ENCODE measurements at regions not wholly inside any gene's neighbourhood (a gene's known extent, or its start where the extent isn't known, plus 50 kb on each side); places are given as distances from the start of the nearest gene placed in this dataset.

GRCh38 chr16:25443994-25444393 is 186.3 kb upstream of the ZKSCAN2 start (continued):
- TF ChIP-seq PRDM15 (CRISPR knock-in tag; IDR thresholded peaks at IDR 0.05) = no peak
- TF ChIP-seq ZNF232 (CRISPR knock-in tag; IDR thresholded peaks at IDR 0.05) = no peak
- no peak for TF ChIP-seq TCF7 (CRISPR knock-in tag; IDR thresholded peaks at IDR 0.05; ENCODE audit: low read depth)
- no peak for TF ChIP-seq ZNF138 (CRISPR knock-in tag; conservative IDR thresholded peaks at IDR 0.05)
- no peak for TF ChIP-seq NR3C1 (CRISPR knock-in tag; conservative IDR thresholded peaks at IDR 0.05; ENCODE audit: low read depth)
- TF ChIP-seq ESRRA (CRISPR knock-in tag; IDR thresholded peaks at IDR 0.05; ENCODE audit: borderline replicate concordance) = no peak
- no peak for TF ChIP-seq ETV6 (CRISPR knock-in tag; IDR thresholded peaks at IDR 0.05)
- TF ChIP-seq ZNF532 (CRISPR knock-in tag; IDR thresholded peaks at IDR 0.05; ENCODE audit: borderline replicate concordance) = no peak
- TF ChIP-seq ZBTB21 (CRISPR knock-in tag; IDR thresholded peaks at IDR 0.05; ENCODE audit: borderline replicate concordance) = no peak

- ATAC-seq (no peak), DNase-seq (ENCODE audit: low spot score) (no peak)
- no peak for TF ChIP-seq RELA (CRISPR knock-in tag; IDR thresholded peaks at IDR 0.05; ENCODE audit: borderline replicate concordance)
- TF ChIP-seq FOXJ3 (CRISPR knock-in tag; IDR thresholded peaks at IDR 0.05; ENCODE audit: borderline replicate concordance) = no peak
- no peak for TF ChIP-seq FOXP1 (CRISPR knock-in tag; IDR thresholded peaks at IDR 0.05; ENCODE audit: borderline replicate concordance)
- TF ChIP-seq CREB1 (CRISPR knock-in tag; IDR thresholded peaks at IDR 0.05) = no peak
- TF ChIP-seq ZSCAN18 (CRISPR knock-in tag; IDR thresholded peaks at IDR 0.05) = no peak
- TF ChIP-seq ARID4B (CRISPR knock-in tag; IDR thresholded peaks at IDR 0.05; ENCODE audit: borderline replicate concordance) = no peak
- Mint-ChIP-seq H3K4me3 (no peak overlapping the region), H3K4me1 (peaks cover 8% of the 10 kb centered on the region; the same call in 1 of the 2 replicates), H3K27ac (no peak overlapping the region), H3K36me3 (no peaks in the 10 kb centered on the region), H3K9me3 (peaks cover 3% of the 10 kb centered on the region; the same call in 1 of the 2 replicates), H3K27me3 (ENCODE audit: low read depth) (no peaks in the 10 kb centered on the region)
- CTCF ChIA-PET = no interaction called here
- POLR2A ChIA-PET = no interaction called here
Observed at GRCh38 chr16:25434064-25434463, 176.4 kb upstream of the ZKSCAN2 start.

Measured in WTC11 (cell line).